GM18868 (cell line): ENCODE measurements at regions not wholly inside any gene's neighbourhood (a gene's known extent, or its start where the extent isn't known, plus 50 kb on each side); places are given as distances from the start of the nearest gene placed in this dataset.
"Not testable (repeated sequence)": the region's sequence is repeated elsewhere in the genome, so short reads cannot be mapped to it uniquely, and the experiment has no call there.

Experiments
- ATAC-seq: cut with Tn5 transposase; IDR thresholded peaks from one replicate; pipeline ENCODE4 v1.9.1; 2021; ENCODE audit warnings: mild to moderate bottlenecking, moderate library complexity; ENCODE audit not compliant: unreplicated experiment

- ATAC-seq = no peak
Observed at GRCh38 chr12:34097213-34097612, 74.9 kb downstream of the ALG10 start.

GRCh38 chr12:34105392-34105933 is 83.2 kb downstream of the ALG10 start:
- no peak for ATAC-seq

- no peak for ATAC-seq
Observed at GRCh38 chr12:34106172-34106571, 83.9 kb downstream of the ALG10 start.

GRCh38 chr12:34107016-34107415 is 84.7 kb downstream of the ALG10 start:
- no peak for ATAC-seq

- no peak for ATAC-seq
Observed at GRCh38 chr12:34107781-34108404, 85.6 kb downstream of the ALG10 start.

GRCh38 chr12:34108405-34108803 is 86.1 kb downstream of the ALG10 start:
- ATAC-seq = no peak

- no peak for ATAC-seq
Observed at GRCh38 chr12:34108967-34109366, 86.7 kb downstream of the ALG10 start.

- no peak for ATAC-seq
Observed at GRCh38 chr12:34109390-34109789, 87.1 kb downstream of the ALG10 start.

GRCh38 chr12:34109909-34110531 is 87.7 kb downstream of the ALG10 start:
- not testable (repeated sequence) for ATAC-seq

GRCh38 chr12:34119366-34119765 is 97.1 kb downstream of the ALG10 start:
- ATAC-seq = no peak

GRCh38 chr12:34121360-34121759 is 99.1 kb downstream of the ALG10 start:
- ATAC-seq = no peak

- peak; percentile 74 for ATAC-seq
Observed at GRCh38 chr12:34123092-34123491, 100.8 kb downstream of the ALG10 start.

- no peak for ATAC-seq
Observed at GRCh38 chr12:34124608-34125007, 102.3 kb downstream of the ALG10 start.

- peak; percentile 47 for ATAC-seq
Observed at GRCh38 chr12:34126239-34126641, 103.9 kb downstream of the ALG10 start.

- no peak for ATAC-seq
Observed at GRCh38 chr12:34126805-34127204, 104.5 kb downstream of the ALG10 start.

GRCh38 chr12:34127379-34127778 is 105.1 kb downstream of the ALG10 start:
- ATAC-seq = not testable (repeated sequence)

GRCh38 chr12:34142430-34142829 is 120.1 kb downstream of the ALG10 start:
- ATAC-seq = no peak

GRCh38 chr12:34151019-34151418 is 128.7 kb downstream of the ALG10 start:
- no peak for ATAC-seq

GRCh38 chr12:34163443-34163842 is 141.1 kb downstream of the ALG10 start:
- no peak for ATAC-seq

- no peak for ATAC-seq
Observed at GRCh38 chr12:34166427-34167060, 144.2 kb downstream of the ALG10 start.

GRCh38 chr12:34168507-34168906 is 146.2 kb downstream of the ALG10 start:
- ATAC-seq = not testable (repeated sequence)

- ATAC-seq = no peak
Observed at GRCh38 chr12:34186492-34186891, 164.2 kb downstream of the ALG10 start.
